Fibroblast of skin of left biceps (primary cell): ENCODE measurements at regions not wholly inside any gene's neighbourhood (a gene's known extent, or its start where the extent isn't known, plus 50 kb on each side); places are given as distances from the start of the nearest gene placed in this dataset.

Experiments used
- DNase-seq, 2 experiments: peaks; one replicate each; pipeline ENCODE4 v3.0.0-alpha.2; 2013; ENCODE audit warnings: low read depth in 2 of 2

- DNase-seq = no peak
Observed at GRCh38 chr11:109165035-109165434, 257.0 kb upstream of the C11orf87 start.

- DNase-seq = no peak
Observed at GRCh38 chr11:109166441-109166840, 255.5 kb upstream of the C11orf87 start.

- DNase-seq = no peak
Observed at GRCh38 chr11:109173504-109173903, 248.5 kb upstream of the C11orf87 start.

GRCh38 chr11:109184376-109184775 is 237.6 kb upstream of the C11orf87 start:
- no peak for DNase-seq

- no peak for DNase-seq
Observed at GRCh38 chr11:109192864-109193263, 229.1 kb upstream of the C11orf87 start.

GRCh38 chr11:109193880-109194279 is 228.1 kb upstream of the C11orf87 start:
- DNase-seq = no peak

- DNase-seq = no peak
Observed at GRCh38 chr11:109196016-109196415, 226.0 kb upstream of the C11orf87 start.

GRCh38 chr11:109197656-109198055 is 224.3 kb upstream of the C11orf87 start:
- no peak for DNase-seq

GRCh38 chr11:109203176-109203575 is 218.8 kb upstream of the C11orf87 start:
- no peak for DNase-seq

- no peak for DNase-seq
Observed at GRCh38 chr11:109205312-109205711, 216.7 kb upstream of the C11orf87 start.

- no peak for DNase-seq
Observed at GRCh38 chr11:109208121-109208520, 213.9 kb upstream of the C11orf87 start.

- DNase-seq = no peak
Observed at GRCh38 chr11:109209572-109209971, 212.4 kb upstream of the C11orf87 start.

- no peak for DNase-seq
Observed at GRCh38 chr11:109221190-109221589, 200.8 kb upstream of the C11orf87 start.

GRCh38 chr11:109222761-109223160 is 199.2 kb upstream of the C11orf87 start:
- DNase-seq = no peak

- DNase-seq = no peak
Observed at GRCh38 chr11:109223451-109223850, 198.5 kb upstream of the C11orf87 start.

GRCh38 chr11:109229682-109230081 is 192.3 kb upstream of the C11orf87 start:
- DNase-seq = no peak

- no peak for DNase-seq
Observed at GRCh38 chr11:109236188-109236587, 185.8 kb upstream of the C11orf87 start.

GRCh38 chr11:109236696-109237095 is 185.3 kb upstream of the C11orf87 start:
- no peak for DNase-seq

- DNase-seq = no peak
Observed at GRCh38 chr11:109237636-109238035, 184.4 kb upstream of the C11orf87 start.

- DNase-seq = no peak
Observed at GRCh38 chr11:109241988-109242536, 179.9 kb upstream of the C11orf87 start.

- peak in 1 of 2 experiments; percentile 26 for DNase-seq
Observed at GRCh38 chr11:109247071-109247470, 174.9 kb upstream of the C11orf87 start.

GRCh38 chr11:109249597-109249996 is 172.4 kb upstream of the C11orf87 start:
- no peak for DNase-seq

- no peak for DNase-seq
Observed at GRCh38 chr11:109251230-109251629, 170.8 kb upstream of the C11orf87 start.

GRCh38 chr11:109264128-109264527 is 157.9 kb upstream of the C11orf87 start:
- no peak for DNase-seq
